CMK (cell line): ENCODE measurements at regions not wholly inside any gene's neighbourhood (a gene's known extent, or its start where the extent isn't known, plus 50 kb on each side); places are given as distances from the start of the nearest gene placed in this dataset.
"Not testable (repeated sequence)": the region's sequence is repeated elsewhere in the genome, so short reads cannot be mapped to it uniquely, and the experiment has no call there.

Experiments
- DNase-seq: peaks from one replicate; pipeline ENCODE4 v3.0.0-alpha.2; 2010; ENCODE audit warnings: low read depth

GRCh38 chr14:105857220-105857825, 330.9 kb downstream of the TMEM121 start:
- DNase-seq = no peak

- DNase-seq = no peak
Observed at GRCh38 chr14:105857826-105858675, 331.7 kb downstream of the TMEM121 start.

- no peak for DNase-seq
Observed at GRCh38 chr14:105858676-105859025, 332.3 kb downstream of the TMEM121 start.

- not testable (repeated sequence) for DNase-seq
Observed at GRCh38 chr14:105859073-105859716, 332.8 kb downstream of the TMEM121 start.

- DNase-seq = no peak
Observed at GRCh38 chr14:105859717-105860614, 333.6 kb downstream of the TMEM121 start.

- DNase-seq = no peak
Observed at GRCh38 chr14:105860615-105861580, 334.5 kb downstream of the TMEM121 start.

GRCh38 chr14:105861985-105862465, 335.6 kb downstream of the TMEM121 start:
- no peak for DNase-seq

GRCh38 chr14:105862581-105863239, 336.3 kb downstream of the TMEM121 start:
- no peak for DNase-seq

- DNase-seq = no peak
Observed at GRCh38 chr14:105863296-105864108, 337.1 kb downstream of the TMEM121 start.

GRCh38 chr14:105864116-105864515, 337.7 kb downstream of the TMEM121 start:
- no peak for DNase-seq

- no peak for DNase-seq
Observed at GRCh38 chr14:105864651-105865265, 338.4 kb downstream of the TMEM121 start.

GRCh38 chr14:105865266-105865903, 339.0 kb downstream of the TMEM121 start:
- DNase-seq = no peak

GRCh38 chr14:105865904-105866840, 339.8 kb downstream of the TMEM121 start:
- no peak for DNase-seq

- no peak for DNase-seq
Observed at GRCh38 chr14:105866841-105867321, 340.5 kb downstream of the TMEM121 start.

GRCh38 chr14:105867961-105868599, 341.7 kb downstream of the TMEM121 start:
- no peak for DNase-seq

GRCh38 chr14:105871590-105871989, 345.2 kb downstream of the TMEM121 start:
- no peak for DNase-seq
